ENCODE measurements at regions not wholly inside any gene's neighbourhood (a gene's known extent, or its start where the extent isn't known, plus 50 kb on each side); places are given as distances from the start of the nearest gene placed in this dataset.

- TF ChIP-seq EMX1 (CRISPR knock-in tag; IDR thresholded peaks at IDR 0.05): no peak
- no peak for TF ChIP-seq ZNF423 (CRISPR knock-in tag; IDR thresholded peaks at IDR 0.05)
- no peak for TF ChIP-seq ZNF671 (CRISPR knock-in tag; IDR thresholded peaks at IDR 0.05)
These were observed 224.2 kb downstream of the FOXD2 start (continued) for GRCh38 chr1:47662068-47662467.

- ChIA-PET CTCF (interaction anchor here (1.1 to 1.7 kb wide), 3 partner anchors 41 to 92 kb away, joined by 3 to 5 read pairs (median 3); no protein-coding TSS in a partner anchor), POLR2A (no interaction called here)
- no peak for DNase-seq (ENCODE audit: low spot score)
- Mint-ChIP-seq H3K27me3 (ENCODE audit: low read depth) (peaks cover 55% of the 10 kb centered on the region), H3K9me3 (no peaks in the 10 kb centered on the region), H3K4me3 (no peak overlapping the region), H3K27ac (no peak overlapping the region), H3K4me1 (no peaks in the 10 kb centered on the region), H3K36me3 (no peaks in the 10 kb centered on the region)
- TF ChIP-seq FOXP1 (CRISPR knock-in tag; IDR thresholded peaks at IDR 0.05; ENCODE audit: borderline replicate concordance) (no peak), FOXK1 (CRISPR knock-in tag; IDR thresholded peaks at IDR 0.05) (no peak), MAX (CRISPR knock-in tag; IDR thresholded peaks at IDR 0.05) (no peak), MLX (CRISPR knock-in tag; IDR thresholded peaks at IDR 0.05) (no peak), AR (CRISPR knock-in tag; IDR thresholded peaks at IDR 0.05) (no peak), ZNF281 (CRISPR knock-in tag; IDR thresholded peaks at IDR 0.05) (no peak), E2F4 (CRISPR knock-in tag; IDR thresholded peaks at IDR 0.05; ENCODE audit: borderline replicate concordance, low read depth) (no peak)
- no peak for ATAC-seq
These were observed 225.4 kb downstream of the FOXD2 start for GRCh38 chr1:47663286-47663685.

GRCh38 chr1:47664356-47664755 is 226.5 kb downstream of the FOXD2 start:
- DNase-seq (ENCODE audit: low spot score): no peak
- no peak overlapping the region for H3K4me3 Mint-ChIP-seq
- no peaks in the 10 kb centered on the region for H3K4me1 Mint-ChIP-seq
- H3K27me3 Mint-ChIP-seq (ENCODE audit: low read depth): peaks cover 46% of the 10 kb centered on the region
- ChIA-PET POLR2A (no interaction called here), CTCF (no interaction called here)
- no peaks in the 10 kb centered on the region for H3K9me3 Mint-ChIP-seq
- no peak overlapping the region for H3K27ac Mint-ChIP-seq
- H3K36me3 Mint-ChIP-seq: no peaks in the 10 kb centered on the region
- ATAC-seq: no peak
- TF ChIP-seq KAT7 (CRISPR knock-in tag; IDR thresholded peaks at IDR 0.05; ENCODE audit: borderline replicate concordance) (no peak), NR2C2 (CRISPR knock-in tag; IDR thresholded peaks at IDR 0.05) (no peak), TEAD1 (CRISPR knock-in tag; IDR thresholded peaks at IDR 0.05) (no peak), ZNF317 (CRISPR knock-in tag; IDR thresholded peaks at IDR 0.05; ENCODE audit: borderline replicate concordance, low read depth) (no peak), FOXP1 (CRISPR knock-in tag; IDR thresholded peaks at IDR 0.05; ENCODE audit: borderline replicate concordance) (no peak), ZNF532 (CRISPR knock-in tag; IDR thresholded peaks at IDR 0.05; ENCODE audit: borderline replicate concordance) (no peak), NFE2L1 (CRISPR knock-in tag; IDR thresholded peaks at IDR 0.05) (no peak), IRF2 (CRISPR knock-in tag; IDR thresholded peaks at IDR 0.05; ENCODE audit: borderline replicate concordance, low read depth) (no peak), ATF1 (CRISPR knock-in tag; IDR thresholded peaks at IDR 0.05) (no peak), ETV6 (CRISPR knock-in tag; IDR thresholded peaks at IDR 0.05) (no peak), MAX (CRISPR knock-in tag; IDR thresholded peaks at IDR 0.05) (no peak), SOX15 (CRISPR knock-in tag; IDR thresholded peaks at IDR 0.05) (no peak), FOXJ3 (CRISPR knock-in tag; IDR thresholded peaks at IDR 0.05; ENCODE audit: borderline replicate concordance) (no peak), NFATC4 (CRISPR knock-in tag; IDR thresholded peaks at IDR 0.05) (no peak), CBFB (CRISPR knock-in tag; IDR thresholded peaks at IDR 0.05; ENCODE audit: low read depth) (no peak)

All from WTC11 (cell line).